Posterior vena cava (tissue), 2 donors: ENCODE measurements at regions not wholly inside any gene's neighbourhood (a gene's known extent, or its start where the extent isn't known, plus 50 kb on each side); places are given as distances from the start of the nearest gene placed in this dataset.

ENCODE experiments used
- DNase-seq: peaks from one replicate; pipeline ENCODE4 v3.0.0-alpha.2; 2020; ENCODE audit warnings: low spot score
- intact Hi-C, 2 donors: fragments of 100-400 bp; cut with DNase I; formaldehyde crosslinking; loops; one replicate each; pipeline versions ENCODE4 v1.14.1 to v1.14.2; 2022 to 2023
- donor health status: DM: yes; HTN: yes; CAD: no.
- donor health status: DM: yes; HTN: yes; CAD: no.

DNA sequence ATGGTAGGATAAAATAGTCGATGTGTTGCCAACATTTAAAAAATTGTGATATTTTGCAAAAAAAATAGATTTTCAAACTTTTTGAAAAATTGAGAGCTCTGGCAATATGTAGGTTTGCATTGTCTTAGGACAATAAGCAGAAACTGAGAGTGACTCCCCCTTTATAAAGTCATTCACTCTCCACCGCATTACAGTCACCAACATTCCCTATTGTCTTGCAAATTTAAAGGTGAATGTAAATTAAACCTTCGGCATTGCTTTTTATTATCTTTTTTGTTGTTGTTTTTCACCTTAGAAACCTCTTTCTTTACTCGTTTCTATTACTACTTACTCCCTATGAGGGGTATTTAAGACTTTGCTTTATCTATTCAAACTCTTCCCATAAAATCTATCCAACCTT lies 944.2 kb downstream of the DTWD2 start:
- intact Hi-C loops: no loop called here
- no peak for DNase-seq

GRCh38 chr5:118043531-118043930 lies 944.8 kb downstream of the DTWD2 start:
- DNase-seq: no peak
- intact Hi-C loops: no loop called here

DNA sequence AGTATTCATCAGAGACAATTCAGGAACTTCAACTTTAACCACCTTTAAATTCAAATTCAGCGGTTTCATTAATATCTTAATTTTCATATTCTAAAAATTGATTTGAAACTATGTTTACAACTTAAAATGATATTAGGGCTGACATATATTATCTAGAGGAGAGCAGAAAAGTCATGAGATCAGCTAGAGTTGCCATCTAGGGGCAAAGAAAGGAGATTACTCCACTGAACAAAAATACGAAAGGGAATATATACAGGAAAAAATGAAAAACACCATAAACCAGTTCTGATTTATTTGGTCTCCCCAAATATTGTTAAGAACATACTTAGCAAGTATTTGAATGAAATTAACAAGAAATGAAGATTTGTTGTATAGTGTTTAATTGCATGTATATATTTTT lies 946.3 kb downstream of the DTWD2 start:
- DNase-seq: no peak
- intact Hi-C loops: no loop called here

- DNase-seq: no peak
- intact Hi-C loops: no loop called here
Measured at GRCh38 chr5:118040496-118040895, 947.9 kb downstream of the DTWD2 start.

- intact Hi-C loops: no loop called here
- peak; percentile 74 for DNase-seq
Measured at GRCh38 chr5:118033686-118034338, 954.5 kb downstream of the DTWD2 start.

- DNase-seq: no peak
- intact Hi-C loops: no loop called here
Measured at GRCh38 chr5:118029807-118030206, 958.5 kb downstream of the DTWD2 start.

DNA sequence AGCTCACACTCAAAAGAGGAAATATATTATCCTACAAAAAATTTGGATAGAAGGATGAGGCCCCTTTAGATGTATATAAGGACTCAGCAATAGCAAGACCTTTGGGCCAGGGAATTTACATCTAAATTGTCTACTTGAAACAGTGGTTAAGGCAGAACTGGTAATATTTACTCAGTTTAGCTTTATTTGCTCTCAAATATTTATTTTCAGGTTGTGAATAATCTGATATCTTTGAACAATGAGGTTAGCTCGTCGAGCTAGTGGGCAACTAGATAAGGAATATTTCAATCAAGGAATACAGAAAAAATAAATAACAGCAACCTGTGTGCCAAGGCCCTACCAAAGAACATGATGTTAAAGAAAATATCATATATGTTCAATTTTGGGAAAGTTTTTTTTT lies 966.3 kb downstream of the DTWD2 start:
- intact Hi-C loops: no loop called here
- no peak for DNase-seq

DNA sequence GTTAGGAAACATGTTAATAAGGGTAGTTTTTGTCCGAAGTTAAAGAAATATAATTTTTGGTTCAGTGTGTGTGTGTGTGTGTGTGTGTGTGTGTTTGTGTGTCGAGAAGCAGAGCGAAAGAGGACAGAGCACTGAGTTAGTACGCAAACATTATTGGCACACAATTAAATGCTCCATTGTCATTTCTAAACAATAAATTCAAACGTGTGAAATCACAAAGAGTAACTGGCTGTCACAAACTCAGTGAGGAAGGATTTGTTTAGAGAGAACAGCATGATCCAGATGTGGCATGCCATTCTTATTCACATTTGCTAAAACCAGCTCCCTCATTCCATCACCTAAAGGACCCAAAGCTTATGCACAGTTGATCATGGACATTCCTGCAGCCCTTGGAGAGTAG lies 970.8 kb downstream of the DTWD2 start:
- intact Hi-C loops: no loop called here
- no peak for DNase-seq

DNA sequence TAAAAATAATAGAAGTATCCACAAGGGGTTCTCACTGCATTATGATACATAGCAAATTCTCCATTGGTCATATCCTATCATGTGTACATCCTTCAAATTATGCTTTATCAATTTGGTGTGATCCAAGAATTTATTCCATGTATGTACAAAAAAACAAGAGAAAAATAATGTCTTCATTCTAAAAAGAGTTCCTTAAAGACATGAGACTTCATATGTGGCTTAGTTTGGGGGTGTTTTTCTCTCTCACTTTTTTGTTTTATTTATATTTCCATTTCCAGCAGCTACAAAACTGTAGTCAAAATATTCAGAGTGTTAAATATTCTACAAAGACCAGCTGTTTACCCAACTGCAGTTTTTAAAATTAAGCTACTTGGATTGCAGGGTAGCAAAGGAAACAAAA lies 972.0 kb downstream of the DTWD2 start:
- intact Hi-C loops: no loop called here
- DNase-seq: no peak

DNA sequence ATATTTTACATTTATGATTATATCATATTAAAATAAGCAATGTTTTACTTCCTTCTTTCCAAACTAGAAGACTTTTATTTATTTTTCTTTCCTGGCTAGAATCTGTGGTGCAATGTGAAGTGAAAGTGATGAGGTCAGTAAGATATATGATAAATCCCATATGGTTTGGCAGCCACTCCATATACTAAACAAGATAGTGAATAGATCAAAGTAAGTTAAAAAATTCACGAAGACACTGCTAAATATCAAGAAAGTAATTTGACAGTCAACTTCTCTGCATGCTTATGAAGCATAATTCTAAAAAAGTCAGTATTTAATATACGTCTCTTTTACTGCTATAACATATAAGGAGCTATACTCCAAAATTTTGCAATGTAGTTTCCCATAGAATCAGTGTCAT lies 972.8 kb downstream of the DTWD2 start:
- intact Hi-C loops: no loop called here
- no peak for DNase-seq

GRCh38 chr5:118009741-118010297 lies 978.5 kb downstream of the DTWD2 start:
- intact Hi-C loops: no loop called here

GRCh38 chr5:118008779-118009178 lies 979.6 kb downstream of the DTWD2 start:
- intact Hi-C loops: no loop called here
- no peak for DNase-seq

More at GRCh38 chr5:118009741-118010297, 978.5 kb downstream of the DTWD2 start:
- no peak for DNase-seq

GRCh38 chr5:118007262-118007661 lies 981.1 kb downstream of the DTWD2 start:
- DNase-seq: no peak
- intact Hi-C loops: no loop called here

DNA sequence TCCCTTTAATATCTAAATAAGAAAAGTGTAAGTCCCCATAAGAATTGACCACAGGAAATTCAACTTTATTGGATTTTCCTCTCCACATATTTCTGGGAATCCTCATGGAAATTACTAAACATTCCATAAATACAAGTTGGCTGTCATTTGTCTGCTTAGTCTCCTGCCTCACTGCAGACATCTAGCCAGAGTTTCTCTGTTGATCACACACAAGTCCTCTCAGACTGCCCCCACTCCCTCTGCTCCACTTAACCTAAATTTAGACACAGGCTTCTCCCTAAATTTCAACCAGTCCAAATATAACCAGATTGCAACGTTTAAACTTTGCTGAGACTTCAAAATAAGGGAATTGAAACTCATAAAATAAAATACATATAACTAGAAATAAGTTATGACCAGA lies 982.1 kb downstream of the DTWD2 start:
- no peak for DNase-seq
- intact Hi-C loops: no loop called here

- intact Hi-C loops: no loop called here
Measured at GRCh38 chr5:117999939-118000549, 988.3 kb downstream of the DTWD2 start.

GRCh38 chr5:117982691-117983090 lies 1005.7 kb downstream of the DTWD2 start:
- no peak for DNase-seq
- intact Hi-C loops: loop anchor here in 1 of 2 donors (10.0 kb wide), 1 partner anchor 462 kb away; no protein-coding TSS in a partner anchor

More at GRCh38 chr5:117999939-118000549, 988.3 kb downstream of the DTWD2 start:
- no peak for DNase-seq

GRCh38 chr5:117973785-117974184 lies 1014.6 kb downstream of the DTWD2 start:
- intact Hi-C loops: no loop called here
- no peak for DNase-seq

GRCh38 chr5:117955831-117956230 lies 1032.5 kb downstream of the DTWD2 start:
- DNase-seq: no peak
- intact Hi-C loops: no loop called here

GRCh38 chr5:117954331-117954730 lies 1034.0 kb downstream of the DTWD2 start:
- no peak for DNase-seq
- intact Hi-C loops: loop anchor here in 1 of 2 donors (5.0 kb wide), 1 partner anchor 1047 kb away; no protein-coding TSS in a partner anchor

DNA sequence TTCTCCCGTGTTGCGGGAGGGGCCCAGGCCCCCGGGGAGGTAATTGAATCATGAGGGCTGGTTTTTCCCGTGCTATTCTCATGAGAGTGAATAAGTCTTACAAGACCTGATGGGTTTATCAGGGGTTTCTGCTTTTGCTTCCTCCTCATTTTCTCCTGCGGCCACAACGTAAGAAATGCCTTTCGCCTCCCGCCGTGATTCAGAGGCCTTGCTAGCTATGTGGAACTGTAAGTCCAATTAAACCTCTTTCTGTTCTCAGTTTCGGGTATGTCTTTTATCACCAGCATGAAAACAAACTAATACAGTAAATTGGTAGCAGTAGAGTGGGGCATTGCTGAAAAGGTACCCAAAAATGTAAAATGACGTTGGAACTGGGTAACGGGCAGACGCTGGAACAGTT lies 1035.1 kb downstream of the DTWD2 start:
- no peak for DNase-seq
- intact Hi-C loops: loop anchor here in 1 of 2 donors (5.0 kb wide), 1 partner anchor 1046 kb away; no protein-coding TSS in a partner anchor

DNA sequence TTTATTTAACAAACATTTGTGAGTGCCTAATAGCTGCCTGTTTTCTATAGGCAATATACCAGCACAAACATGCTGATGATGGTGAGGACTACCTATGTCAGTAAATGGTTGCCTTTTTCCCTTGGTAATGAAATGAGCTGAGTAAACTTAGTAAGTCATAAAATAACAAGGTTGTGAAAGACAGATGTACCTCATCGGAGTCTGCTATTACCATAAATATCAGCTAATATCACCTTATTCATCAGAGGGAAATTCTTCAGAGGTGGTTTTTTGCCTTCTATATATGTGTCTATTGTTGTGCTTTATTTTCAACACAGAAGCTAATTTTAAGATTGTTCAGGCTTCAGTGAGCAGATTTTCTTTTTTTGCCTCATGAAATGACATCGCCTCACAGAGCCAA lies 1040.5 kb downstream of the DTWD2 start:
- intact Hi-C loops: no loop called here

More for the DNA sequence above, 1040.5 kb downstream of the DTWD2 start:
- DNase-seq: no peak
